Tibial nerve (tissue), 4 donors: ENCODE measurements at regions not wholly inside any gene's neighbourhood (a gene's known extent, or its start where the extent isn't known, plus 50 kb on each side); places are given as distances from the start of the nearest gene placed in this dataset.

Experiments used
- DNase-seq, 2 donors: peaks; one replicate each; pipeline ENCODE4 v3.0.0-alpha.2; 2019; ENCODE audit warnings: low spot score in 2 of 2
- H3K27ac ChIP-seq, 4 donors: fragments of 200-600 bp; sonication (generic) in 3 of 4; one replicate each; pipeline ENCODE4 v1.5.1; 2017 to 2019; ENCODE audit warnings: mild to moderate bottlenecking in 1 of 4
- H3K27me3 ChIP-seq, 2 donors: fragments of 200-600 bp; sonication (generic) in 1 of 2; one replicate each; pipeline versions ENCODE4 v1.5.1 to v1.6.0; 2017 to 2019
- H3K36me3 ChIP-seq, 3 donors: fragments of 200-600 bp; sonication (generic); one replicate each; pipeline ENCODE4 v1.5.1; 2018 to 2019
- H3K4me1 ChIP-seq, 4 donors: fragments of 200-600 bp; sonication (generic) in 3 of 4; one replicate each; pipeline ENCODE4 v1.5.1; 2017 to 2019
- H3K4me3 ChIP-seq, 4 donors: fragments of 200-600 bp; sonication (generic) in 3 of 4; one replicate each; pipeline ENCODE4 v1.5.1; 2017 to 2019; ENCODE audit warnings: mild to moderate bottlenecking in 1 of 4, moderate library complexity in 1 of 4
- H3K9me3 ChIP-seq, 4 donors: fragments of 200-600 bp; sonication (generic) in 3 of 4; one replicate each; pipeline ENCODE4 v1.5.1; 2017 to 2019
- CTCF ChIP-seq, 5 experiments: fragments of 200-600 bp in 3 of 5; fragments of 450-650 bp in 2 of 5; sonication (generic) in 3 of 5; IDR thresholded peaks; one replicate each; pipeline ENCODE4 v1.5.1; 2016 to 2019; ENCODE audit warnings: antibody characterized with exemption in 5 of 5, mild to moderate bottlenecking in 3 of 5, moderate library complexity in 2 of 5
- EP300 ChIP-seq, 2 donors: sonication (generic); formaldehyde crosslinking; IDR thresholded peaks; one replicate each; pipeline ENCODE4 v1.6.1; 2017; ENCODE audit warnings: antibody characterized with exemption in 2 of 2, mild to moderate bottlenecking in 1 of 2
- POLR2A ChIP-seq, 2 donors: fragments of 450-650 bp; IDR thresholded peaks; one replicate each; pipeline ENCODE4 v1.6.1; 2017; ENCODE audit warnings: antibody characterized with exemption in 2 of 2, mild to moderate bottlenecking in 2 of 2, moderate library complexity in 2 of 2
- WGBS, 2 donors: methylation state at CpG; one replicate each; pipeline ENCODE4 v1.1.5; 2018; 5-methylcytosine and 5-hydroxymethylcytosine counted together

GRCh38 chr9:90018688-90019087 is 413.9 kb downstream of the GADD45G start:
- 42 to 48% methylated on average over 2 of the region's 2 CpGs for WGBS, 2 donors
- Histone ChIP-seq H3K27me3 (no peaks in the 10 kb centered on the region), H3K27ac (no peak overlapping the region), H3K36me3 (no peaks in the 10 kb centered on the region), H3K4me1 (no peaks in the 10 kb centered on the region), H3K9me3 (peaks cover 0 to 6% (median 0%) of the 10 kb centered on the region in 4 donors), H3K4me3 (no peak overlapping the region)
- no peak for DNase-seq
- no peak for TF ChIP-seq CTCF (IDR thresholded peaks at IDR 0.05)
- no peak for TF ChIP-seq EP300 (IDR thresholded peaks at IDR 0.05)

- no peak for TF ChIP-seq EP300 (IDR thresholded peaks at IDR 0.05)
- TF ChIP-seq POLR2A (IDR thresholded peaks at IDR 0.05), result no peak
- TF ChIP-seq CTCF (IDR thresholded peaks at IDR 0.05), result no peak
- Histone ChIP-seq H3K4me3 (no peak overlapping the region), H3K9me3 (peaks cover 0 to 6% (median 0%) of the 10 kb centered on the region in 4 donors), H3K27me3 (no peaks in the 10 kb centered on the region), H3K27ac (no peak overlapping the region), H3K4me1 (peaks cover 0 to under 1% (median 0%) of the 10 kb centered on the region in 4 donors), H3K36me3 (no peaks in the 10 kb centered on the region)
- no peak for DNase-seq
- 76 to 79% methylated on average over 9 of the region's 9 CpGs for WGBS, 2 donors
Measured at GRCh38 chr9:90019626-90020025, 414.8 kb downstream of the GADD45G start.

GRCh38 chr9:90020276-90020871 is 415.6 kb downstream of the GADD45G start:
- TF ChIP-seq EP300 (IDR thresholded peaks at IDR 0.05) (no peak), CTCF (IDR thresholded peaks at IDR 0.05) (no peak), POLR2A (IDR thresholded peaks at IDR 0.05) (no peak)
- WGBS, 2 donors, result 52 to 71% methylated on average over 7 of the region's 7 CpGs
- Histone ChIP-seq H3K27me3 (no peaks in the 10 kb centered on the region), H3K4me3 (no peak overlapping the region), H3K36me3 (no peaks in the 10 kb centered on the region), H3K9me3 (peaks cover 0 to 6% (median 0%) of the 10 kb centered on the region in 4 donors), H3K27ac (no peak overlapping the region), H3K4me1 (peaks cover 0 to 8% (median 0%) of the 10 kb centered on the region in 4 donors)
- no peak for DNase-seq

GRCh38 chr9:90021216-90021906 is 416.5 kb downstream of the GADD45G start:
- Histone ChIP-seq H3K4me3 (no peak overlapping the region), H3K27ac (no peak overlapping the region), H3K9me3 (peaks cover 0 to 6% (median 0%) of the 10 kb centered on the region in 4 donors), H3K27me3 (no peaks in the 10 kb centered on the region), H3K36me3 (no peaks in the 10 kb centered on the region), H3K4me1 (peaks cover 0 to 9% (median 0%) of the 10 kb centered on the region in 4 donors)
- no peak for DNase-seq
- no peak for TF ChIP-seq EP300 (IDR thresholded peaks at IDR 0.05)
- no peak for TF ChIP-seq CTCF (IDR thresholded peaks at IDR 0.05)
- no peak for TF ChIP-seq POLR2A (IDR thresholded peaks at IDR 0.05)
- 83 to 85% methylated on average over 14 of the region's 14 CpGs for WGBS, 2 donors

GRCh38 chr9:90022474-90022873 is 417.7 kb downstream of the GADD45G start:
- Histone ChIP-seq H3K4me3 (no peak overlapping the region), H3K27me3 (no peaks in the 10 kb centered on the region), H3K9me3 (peaks cover 0 to 6% (median 0%) of the 10 kb centered on the region in 4 donors), H3K27ac (no peak overlapping the region), H3K4me1 (peaks cover 0 to 9% (median 0%) of the 10 kb centered on the region in 4 donors), H3K36me3 (no peaks in the 10 kb centered on the region)
- no peak for TF ChIP-seq POLR2A (IDR thresholded peaks at IDR 0.05)
- TF ChIP-seq EP300 (IDR thresholded peaks at IDR 0.05), result no peak
- TF ChIP-seq CTCF (IDR thresholded peaks at IDR 0.05), result no peak
- WGBS, 2 donors, result 91 to 100% methylated on average over 3 of the region's 3 CpGs
- no peak for DNase-seq
